ENCODE measurements at regions not wholly inside any gene's neighbourhood (a gene's known extent, or its start where the extent isn't known, plus 50 kb on each side); places are given as distances from the start of the nearest gene placed in this dataset.

- no peak for TF ChIP-seq POLR2A (IDR thresholded peaks at IDR 0.05)
- no peak for TF ChIP-seq CTCF (IDR thresholded peaks at IDR 0.05)
Measured at GRCh38 chr18:56196495-56197225, 441.7 kb downstream of the TXNL1 start.

All from ovary (tissue), 3 donors.